HG03520 (cell line): ENCODE measurements at regions not wholly inside any gene's neighbourhood (a gene's known extent, or its start where the extent isn't known, plus 50 kb on each side); places are given as distances from the start of the nearest gene placed in this dataset.

ENCODE experiments used
- ATAC-seq: cut with Tn5 transposase; IDR thresholded peaks from one replicate; pipeline ENCODE4 v1.9.1; 2021; ENCODE audit warnings: mild to moderate bottlenecking, moderate library complexity; ENCODE audit not compliant: unreplicated experiment

GRCh38 chr2:217418544-217418943, 558.7 kb upstream of the TNP1 start:
- ATAC-seq, result no peak

GRCh38 chr2:217418090-217418489, 558.2 kb upstream of the TNP1 start:
- no peak for ATAC-seq

GRCh38 chr2:217417536-217417935, 557.7 kb upstream of the TNP1 start:
- no peak for ATAC-seq

GRCh38 chr2:217415316-217415715, 555.5 kb upstream of the TNP1 start:
- ATAC-seq, result peak; percentile 99

- ATAC-seq, result no peak
Measured at GRCh38 chr2:217414429-217414828, 554.6 kb upstream of the TNP1 start.

GRCh38 chr2:217413193-217413592, 553.3 kb upstream of the TNP1 start:
- ATAC-seq, result no peak

GRCh38 chr2:217412721-217413120, 552.9 kb upstream of the TNP1 start:
- no peak for ATAC-seq

GRCh38 chr2:217412277-217412676, 552.4 kb upstream of the TNP1 start:
- ATAC-seq, result no peak

- ATAC-seq, result no peak
Measured at GRCh38 chr2:217410681-217410960, 550.8 kb upstream of the TNP1 start.

- no peak for ATAC-seq
Measured at GRCh38 chr2:217409949-217410680, 550.3 kb upstream of the TNP1 start.

- no peak for ATAC-seq
Measured at GRCh38 chr2:217407362-217407761, 547.5 kb upstream of the TNP1 start.

- no peak for ATAC-seq
Measured at GRCh38 chr2:217404236-217404760, 544.4 kb upstream of the TNP1 start.

GRCh38 chr2:217402761-217403383, 543.0 kb upstream of the TNP1 start:
- ATAC-seq, result no peak

- no peak for ATAC-seq
Measured at GRCh38 chr2:217402144-217402543, 542.3 kb upstream of the TNP1 start.

GRCh38 chr2:217399291-217399690, 539.4 kb upstream of the TNP1 start:
- ATAC-seq, result no peak

- ATAC-seq, result no peak
Measured at GRCh38 chr2:217398860-217399259, 539.0 kb upstream of the TNP1 start.

- no peak for ATAC-seq
Measured at GRCh38 chr2:217398101-217398500, 538.2 kb upstream of the TNP1 start.

GRCh38 chr2:217396586-217396985, 536.7 kb upstream of the TNP1 start:
- no peak for ATAC-seq

- ATAC-seq, result no peak
Measured at GRCh38 chr2:217396165-217396564, 536.3 kb upstream of the TNP1 start.

- ATAC-seq, result no peak
Measured at GRCh38 chr2:217394510-217395351, 534.9 kb upstream of the TNP1 start.

GRCh38 chr2:217393585-217394032, 533.7 kb upstream of the TNP1 start:
- no peak for ATAC-seq
